GM12878 (cell line): ENCODE measurements at regions not wholly inside any gene's neighbourhood (a gene's known extent, or its start where the extent isn't known, plus 50 kb on each side); places are given as distances from the start of the nearest gene placed in this dataset.

Source experiments
- ATAC-seq: fragments of 200-7000 bp; cut with Tn5 transposase; 3 replicates; pipeline ENCODE4 v1.9.1; 2020; ENCODE audit warnings: mild to moderate bottlenecking, moderate library complexity
- BruUV-seq: library from RNA; stranded (reverse); fragments of 400-500 nt; replicated peaks from 2 replicates; lab custom pipeline; 2021; lab: Mats Ljungman, UMichigan
- CTCF ChIA-PET: fragments of 300-600 bp; sonication (Branson Sonifier 250); formaldehyde crosslinking; extraction: SDS; loops from one replicate; lab custom pipeline; 2021; ENCODE audit warnings: inconsistent platforms; lab: Yijun Ruan, JAX
- POLR2A ChIA-PET: fragments of 350-600 bp; formaldehyde crosslinking; extraction: SDS; loops from one replicate; lab custom pipeline; 2021; ENCODE audit warnings: inconsistent platforms; lab: Charles Lee
- RAD21 ChIA-PET: fragments of 300-600 bp; sonication (Branson Sonifier 250); formaldehyde crosslinking; loops from one replicate; lab custom pipeline; 2023; ENCODE audit warnings: antibody characterized with exemption; ENCODE audit not compliant: unreplicated experiment; lab: Charles Lee
- SMC1A ChIA-PET: fragments of 300-600 bp; sonication (Branson Sonifier 250); formaldehyde crosslinking; loops from one replicate; lab custom pipeline; 2023; ENCODE audit not compliant: unreplicated experiment, uncharacterized antibody; lab: Charles Lee
- DNase-seq: peaks from one replicate; pipeline ENCODE4 v3.0.0-alpha.2; 2011; ENCODE audit warnings: low read depth, low spot score
- FAIRE-seq: peaks from 3 replicates; lab custom pipeline; 2011; peaks lifted over from hg19 to GRCh38; lab: Jason Lieb, UNC
- H2AFZ ChIP-seq: 2 replicates; pipeline ENCODE4 v1.6.0; 2011; ENCODE audit warnings: low read depth, low read length, control low read depth; ENCODE audit not compliant: control insufficient read depth
- H3K27ac ChIP-seq: 2 replicates; pipeline ENCODE4 v1.5.1; 2011; ENCODE audit warnings: control low read depth; ENCODE audit not compliant: control insufficient read depth, insufficient read depth
- H3K27me3 ChIP-seq, 2 experiments: replicated peaks in 1 of 2; 2 replicates each; pipeline versions ENCODE4 v1.6.0 to v1.6.1; 2011; ENCODE audit warnings: low read length in 1 of 2; ENCODE audit not compliant: control insufficient read depth in 2 of 2, insufficient read depth in 2 of 2
- H3K36me3 ChIP-seq, 2 experiments: 2 replicates each; pipeline ENCODE4 v1.5.1; 2011; ENCODE audit warnings: low read length in 1 of 2; ENCODE audit not compliant: control insufficient read depth in 2 of 2, insufficient read depth in 2 of 2
- H3K4me1 ChIP-seq: 2 replicates; pipeline ENCODE4 v1.6.1; 2011; ENCODE audit warnings: mild to moderate bottlenecking, low read length, moderate library complexity, mixed read lengths; ENCODE audit not compliant: control insufficient read depth, insufficient read depth
- H3K4me2 ChIP-seq: 2 replicates; pipeline ENCODE4 v1.6.0; 2011; ENCODE audit warnings: control low read depth; ENCODE audit not compliant: control insufficient read depth, insufficient read depth
- H3K4me3 ChIP-seq: fragments of 200-600 bp; sonication (generic); 2 replicates; pipeline ENCODE4 v1.5.1; 2016
- H3K79me2 ChIP-seq: 2 replicates; pipeline ENCODE4 v1.6.0; 2011; ENCODE audit warnings: low read length; ENCODE audit not compliant: control insufficient read depth, insufficient read depth
- H3K9ac ChIP-seq: 2 replicates; pipeline ENCODE4 v1.8.0; 2011; ENCODE audit warnings: low read length, control low read depth, mixed read lengths; ENCODE audit not compliant: control insufficient read depth, insufficient read depth
- H3K9me3 ChIP-seq: replicated peaks from 3 replicates; pipeline ENCODE4 v1.5.1; 2011; ENCODE audit warnings: mild to moderate bottlenecking, low read length; ENCODE audit not compliant: control insufficient read depth, insufficient read depth
- H4K20me1 ChIP-seq: 2 replicates; pipeline ENCODE4 v1.6.0; 2011; ENCODE audit not compliant: control insufficient read depth, insufficient read depth
- CHD4 ChIP-seq: fragments of 200-600 bp; sonication (generic); IDR thresholded peaks from 2 replicates; pipeline ENCODE4 v1.6.1; 2016; ENCODE audit warnings: mild to moderate bottlenecking
- EED ChIP-seq: sonication (generic); IDR thresholded peaks from 2 replicates; pipeline ENCODE4 v1.6.1; 2016; ENCODE audit warnings: antibody characterized with exemption, low read depth
- GATAD2B ChIP-seq: fragments of 450-650 bp; conservative IDR thresholded peaks from 2 replicates; pipeline ENCODE4 v1.6.1; 2017; ENCODE audit warnings: low read depth, mild to moderate bottlenecking, moderate library complexity
- MEF2B ChIP-seq: fragments of 450-650 bp; IDR thresholded peaks from 2 replicates; pipeline ENCODE4 v1.6.1; 2018; ENCODE audit warnings: mild to moderate bottlenecking, moderate library complexity; ENCODE audit not compliant: partially characterized antibody, poor library complexity, severe bottlenecking
- MYC ChIP-seq: IDR thresholded peaks from 2 replicates; pipeline ENCODE4 v1.6.1; 2011; ENCODE audit warnings: mild to moderate bottlenecking, low read length, moderate library complexity, inconsistent platforms; ENCODE audit not compliant: insufficient read depth, insufficient replicate concordance, insufficient read length, severe bottlenecking
- POLR2A ChIP-seq: IDR thresholded peaks from 2 replicates; pipeline ENCODE4 v1.6.1; 2011; ENCODE audit warnings: low read depth, mild to moderate bottlenecking, low read length
- SMAD1 ChIP-seq: fragments of 450-650 bp; IDR thresholded peaks from 2 replicates; pipeline ENCODE4 v1.6.1; 2018; ENCODE audit warnings: mild to moderate bottlenecking, low read depth; ENCODE audit not compliant: partially characterized antibody
- SMAD5 ChIP-seq: IDR thresholded peaks from 2 replicates; pipeline ENCODE4 v1.6.1; 2016; ENCODE audit warnings: antibody characterized with exemption, low read depth
- WGBS: methylation state at CpG from one replicate; pipeline ENCODE4 v1.1.6; 2016; ENCODE audit warnings: low lambda C conversion rate; ENCODE audit not compliant: insufficient replicate concordance, insufficient coverage; ENCODE audit errors: missing lambda C conversion rate; 5-methylcytosine and 5-hydroxymethylcytosine counted together
- in situ Hi-C: fragments of 300-500 bp; cut with MboI; formaldehyde crosslinking; loops from 9 replicates; pipeline ENCODE4 v1.14.3; 2018; ENCODE audit warnings: mixed read lengths
- intact Hi-C: fragments of 100-400 bp; cut with micrococcal nuclease; formaldehyde crosslinking; loops from one replicate; pipeline ENCODE4 v1.14.2; 2022; ENCODE audit not compliant: unreplicated experiment
- TF ChIP-seq, protein P1 (sequence below): fragments of 450-650 bp; IDR thresholded peaks from 2 replicates; pipeline ENCODE4 v1.6.1; 2017; ENCODE audit warnings: mild to moderate bottlenecking, low read depth, inconsistent platforms; ENCODE audit not compliant: poor library complexity, severe bottlenecking
- TF ChIP-seq, protein P2 (sequence below): fragments of 450-650 bp; IDR thresholded peaks from 2 replicates; pipeline ENCODE4 v1.6.1; 2018; ENCODE audit warnings: mild to moderate bottlenecking, low read depth, moderate library complexity; ENCODE audit not compliant: partially characterized antibody

DNA sequence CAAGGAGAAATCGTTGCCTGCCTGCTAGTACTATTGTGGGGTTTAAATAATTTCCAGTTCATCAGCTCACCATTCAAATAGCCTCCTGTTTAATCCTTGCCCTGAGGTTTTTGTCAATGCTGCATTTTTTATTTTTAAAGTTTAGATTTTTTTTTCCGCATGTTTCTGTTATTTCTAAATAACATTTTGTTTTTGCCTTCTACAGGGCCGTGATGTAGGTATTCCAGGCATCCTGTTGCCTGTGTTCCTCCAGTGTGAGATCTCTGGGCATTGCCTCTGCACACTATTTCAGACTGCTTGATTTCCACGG, 124.3 kb downstream of the HSD17B3 start (continued):
- TF ChIP-seq, protein P1, sequence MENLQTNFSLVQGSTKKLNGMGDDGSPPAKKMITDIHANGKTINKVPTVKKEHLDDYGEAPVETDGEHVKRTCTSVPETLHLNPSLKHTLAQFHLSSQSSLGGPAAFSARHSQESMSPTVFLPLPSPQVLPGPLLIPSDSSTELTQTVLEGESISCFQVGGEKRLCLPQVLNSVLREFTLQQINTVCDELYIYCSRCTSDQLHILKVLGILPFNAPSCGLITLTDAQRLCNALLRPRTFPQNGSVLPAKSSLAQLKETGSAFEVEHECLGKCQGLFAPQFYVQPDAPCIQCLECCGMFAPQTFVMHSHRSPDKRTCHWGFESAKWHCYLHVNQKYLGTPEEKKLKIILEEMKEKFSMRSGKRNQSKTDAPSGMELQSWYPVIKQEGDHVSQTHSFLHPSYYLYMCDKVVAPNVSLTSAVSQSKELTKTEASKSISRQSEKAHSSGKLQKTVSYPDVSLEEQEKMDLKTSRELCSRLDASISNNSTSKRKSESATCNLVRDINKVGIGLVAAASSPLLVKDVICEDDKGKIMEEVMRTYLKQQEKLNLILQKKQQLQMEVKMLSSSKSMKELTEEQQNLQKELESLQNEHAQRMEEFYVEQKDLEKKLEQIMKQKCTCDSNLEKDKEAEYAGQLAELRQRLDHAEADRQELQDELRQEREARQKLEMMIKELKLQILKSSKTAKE, result no peak

DNA sequence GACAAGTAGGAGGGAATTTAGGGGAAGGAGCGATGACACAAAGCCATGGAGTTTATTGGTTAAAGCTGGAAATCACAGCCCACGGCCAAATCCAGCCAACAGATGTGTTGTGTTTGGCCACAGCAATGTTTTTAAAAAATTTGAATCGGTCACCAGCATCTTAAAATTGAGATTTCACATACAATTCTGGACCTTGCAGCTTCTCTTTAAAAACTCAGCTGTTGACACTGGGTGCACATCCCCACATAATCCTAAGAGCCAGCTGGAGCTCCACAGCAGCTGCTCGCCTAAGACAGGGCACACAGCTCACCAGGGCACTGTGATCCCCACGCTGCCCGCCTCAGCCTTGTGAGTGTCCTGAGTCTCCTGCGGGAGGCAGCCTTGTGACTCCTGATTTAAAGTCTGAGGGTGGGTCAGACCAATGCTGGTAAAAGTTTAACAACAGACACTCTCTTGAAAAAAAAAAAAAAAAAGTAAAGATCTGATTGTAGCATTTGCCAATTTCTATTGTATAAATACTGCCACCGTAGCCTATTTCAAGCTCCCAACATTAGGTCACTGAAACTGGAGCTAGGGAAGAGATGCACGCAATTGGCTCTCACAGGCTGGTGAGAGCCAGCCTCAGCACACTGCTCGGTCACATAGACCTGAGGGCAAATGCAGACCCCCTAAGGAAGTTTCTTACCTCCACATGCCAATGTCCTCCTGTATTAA, 124.8 kb downstream of the HSD17B3 start:
- ChIA-PET CTCF (no interaction called here), RAD21 (no interaction called here), POLR2A (no interaction called here), SMC1A (no interaction called here)
- FAIRE-seq (no peak), ATAC-seq (no peak), DNase-seq (no peak)
- Histone ChIP-seq H3K4me1 (no peaks in the 10 kb centered on the region), H3K4me3 (no peak overlapping the region), H3K4me2 (no peak overlapping the region), H3K9me3 (no peaks in the 10 kb centered on the region), H3K9ac (no peak overlapping the region), H3K36me3 (no peaks in the 10 kb centered on the region), H3K27ac (no peak overlapping the region), H3K79me2 (no peaks in the 10 kb centered on the region), H4K20me1 (no peaks in the 10 kb centered on the region), H3K27me3 (peaks cover 0 to 2% of the 10 kb centered on the region in 2 experiments; a peak in 2 of 4 replicates), H2AFZ (no peak overlapping the region)
- TF ChIP-seq SMAD1 (no peak), SMAD5 (no peak), POLR2A (no peak), MYC (no peak), GATAD2B (no peak), CHD4 (no peak), MEF2B (no peak), EED (no peak)
- TF ChIP-seq, protein P2, sequence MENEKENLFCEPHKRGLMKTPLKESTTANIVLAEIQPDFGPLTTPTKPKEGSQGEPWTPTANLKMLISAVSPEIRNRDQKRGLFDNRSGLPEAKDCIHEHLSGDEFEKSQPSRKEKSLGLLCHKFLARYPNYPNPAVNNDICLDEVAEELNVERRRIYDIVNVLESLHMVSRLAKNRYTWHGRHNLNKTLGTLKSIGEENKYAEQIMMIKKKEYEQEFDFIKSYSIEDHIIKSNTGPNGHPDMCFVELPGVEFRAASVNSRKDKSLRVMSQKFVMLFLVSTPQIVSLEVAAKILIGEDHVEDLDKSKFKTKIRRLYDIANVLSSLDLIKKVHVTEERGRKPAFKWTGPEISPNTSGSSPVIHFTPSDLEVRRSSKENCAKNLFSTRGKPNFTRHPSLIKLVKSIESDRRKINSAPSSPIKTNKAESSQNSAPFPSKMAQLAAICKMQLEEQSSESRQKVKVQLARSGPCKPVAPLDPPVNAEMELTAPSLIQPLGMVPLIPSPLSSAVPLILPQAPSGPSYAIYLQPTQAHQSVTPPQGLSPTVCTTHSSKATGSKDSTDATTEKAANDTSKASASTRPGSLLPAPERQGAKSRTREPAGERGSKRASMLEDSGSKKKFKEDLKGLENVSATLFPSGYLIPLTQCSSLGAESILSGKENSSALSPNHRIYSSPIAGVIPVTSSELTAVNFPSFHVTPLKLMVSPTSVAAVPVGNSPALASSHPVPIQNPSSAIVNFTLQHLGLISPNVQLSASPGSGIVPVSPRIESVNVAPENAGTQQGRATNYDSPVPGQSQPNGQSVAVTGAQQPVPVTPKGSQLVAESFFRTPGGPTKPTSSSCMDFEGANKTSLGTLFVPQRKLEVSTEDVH, result no peak
- TF ChIP-seq, protein P1, result no peak
- BruUV-seq, result no TSS peak
- in situ Hi-C loops (no loop called here), intact Hi-C loops (no loop called here)
- WGBS, result 31% methylated on average over 10 of the region's 10 CpGs
